UCSD-AML1 (cell line): ENCODE measurements at regions not wholly inside any gene's neighbourhood (a gene's known extent, or its start where the extent isn't known, plus 50 kb on each side); places are given as distances from the start of the nearest gene placed in this dataset.
A peak's percentile ranks its signal among the peaks of the same experiment; 100 is the strongest.
"Not testable (repeated sequence)": the region's sequence is repeated elsewhere in the genome, so short reads cannot be mapped to it uniquely, and the experiment has no call there.

ENCODE experiments used
- DNase-seq: peaks from one replicate; lab custom pipeline; 2025; ENCODE audit not compliant: unreplicated experiment; lab: John Stamatoyannopoulos, UW

DNA sequence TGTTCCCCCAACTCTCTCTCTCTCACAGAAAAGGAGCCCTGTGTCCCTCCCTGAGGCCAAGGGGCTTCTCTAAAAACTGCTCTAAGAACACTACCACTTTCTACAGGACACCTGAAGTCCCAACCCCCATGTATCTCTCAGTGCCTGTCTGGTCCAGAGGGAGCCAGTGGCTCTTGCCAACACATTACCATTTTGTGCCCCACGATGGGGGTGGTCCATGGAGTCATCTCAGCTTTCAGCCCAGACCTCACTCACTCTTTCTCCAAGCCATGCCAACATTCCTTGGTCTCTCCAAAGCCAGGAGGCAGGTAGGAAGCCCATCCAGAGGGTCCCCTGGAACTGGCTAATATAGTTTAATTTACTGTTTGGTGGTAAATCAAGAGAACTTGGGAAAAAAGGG is 962.1 kb upstream of the DEFB115 start:
- DNase-seq: not testable (repeated sequence)

DNA sequence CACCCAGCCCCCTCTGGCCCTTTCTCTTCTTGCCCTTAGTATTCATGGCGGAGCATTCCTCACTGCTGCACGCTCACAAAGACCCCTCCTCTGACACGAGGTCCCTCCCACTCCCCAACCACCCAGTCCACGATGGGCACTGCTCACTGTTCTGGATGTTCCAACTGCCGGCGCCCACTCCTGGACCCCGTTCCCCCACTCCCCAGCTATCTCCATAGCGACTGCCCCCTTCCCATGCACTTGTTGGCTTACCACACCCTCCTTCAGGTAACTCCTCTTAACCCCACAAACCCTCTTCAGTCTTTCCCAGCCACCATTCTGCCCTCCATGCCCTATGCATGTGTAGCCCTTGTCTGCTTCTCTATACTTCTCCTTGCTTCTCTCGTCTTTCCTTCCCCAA is 961.5 kb upstream of the DEFB115 start:
- DNase-seq: not testable (repeated sequence)

DNA sequence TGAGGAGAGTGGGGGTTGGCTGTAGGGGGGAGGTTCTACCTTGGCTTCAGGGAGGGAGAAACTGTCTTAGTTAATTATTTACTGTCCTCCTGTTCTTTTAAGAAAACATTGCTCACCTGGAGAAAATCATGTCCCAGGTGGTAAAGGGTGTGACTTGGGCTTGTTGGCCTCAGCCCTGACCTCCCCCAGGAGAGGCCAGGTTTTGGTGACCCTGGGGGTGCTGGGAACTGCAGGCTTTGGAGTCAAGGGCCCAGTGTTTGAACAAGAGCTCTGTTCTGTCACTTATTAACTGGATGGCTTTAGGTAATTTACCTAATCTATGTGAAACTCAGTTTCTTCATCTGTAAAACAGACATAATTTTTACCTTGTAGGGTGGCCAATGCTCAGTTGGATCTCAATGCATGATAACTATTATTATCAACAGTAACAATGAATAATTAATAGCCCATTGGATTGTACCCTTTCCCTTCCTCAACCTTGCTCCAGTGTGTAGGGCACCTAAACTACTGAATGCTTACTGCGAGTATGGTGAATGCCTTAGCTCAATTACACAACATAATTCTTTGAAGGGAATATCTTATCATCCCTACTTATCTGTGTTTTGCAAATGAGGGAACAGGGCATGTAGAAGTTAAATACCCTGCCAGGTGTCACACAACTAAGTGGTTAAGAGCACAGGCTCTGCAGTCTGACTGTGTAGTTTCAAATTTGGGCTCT is 959.4 kb upstream of the DEFB115 start:
- not testable (repeated sequence) for DNase-seq

DNA sequence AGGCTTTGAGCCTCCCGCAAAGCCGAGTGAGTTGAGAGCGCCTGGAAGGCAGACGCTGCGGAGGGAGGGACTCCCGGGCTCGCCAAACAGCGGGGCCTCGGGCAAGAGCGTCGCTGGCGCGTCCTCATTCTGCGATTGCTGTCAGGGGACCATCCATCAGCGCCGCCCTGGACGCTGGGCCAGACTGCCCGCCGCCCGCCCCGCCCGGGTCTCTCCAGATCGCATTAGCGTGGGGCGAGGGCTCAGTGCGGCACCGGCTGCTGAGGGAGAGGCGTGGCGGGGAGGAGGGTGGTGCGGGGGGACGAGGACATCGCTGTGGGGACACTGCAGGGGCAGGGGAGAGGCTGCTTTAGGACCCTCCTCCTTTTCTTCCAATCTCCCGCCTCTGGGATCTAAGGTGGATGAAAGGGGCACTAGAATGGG is 957.2 kb upstream of the DEFB115 start:
- not testable (repeated sequence) for DNase-seq

DNA sequence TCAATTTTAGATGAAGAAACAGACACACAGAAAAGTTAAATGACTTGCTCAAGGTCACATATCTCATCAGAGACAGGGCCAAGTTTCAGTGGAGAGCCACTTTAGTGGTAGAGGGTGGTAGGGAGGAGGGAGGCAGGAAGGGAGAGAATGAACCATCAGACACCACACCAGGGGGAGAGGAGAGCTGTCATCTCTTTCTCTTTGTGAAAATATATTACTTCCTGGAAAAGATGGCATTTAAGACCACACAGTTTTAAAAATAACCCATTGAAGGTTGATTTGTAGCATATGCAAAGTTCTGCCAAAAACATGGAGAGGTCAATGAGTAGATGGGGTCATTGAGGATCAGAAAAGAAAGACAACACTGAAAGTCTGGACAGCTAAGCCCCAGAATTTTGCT is 954.7 kb upstream of the DEFB115 start:
- DNase-seq: not testable (repeated sequence)

DNA sequence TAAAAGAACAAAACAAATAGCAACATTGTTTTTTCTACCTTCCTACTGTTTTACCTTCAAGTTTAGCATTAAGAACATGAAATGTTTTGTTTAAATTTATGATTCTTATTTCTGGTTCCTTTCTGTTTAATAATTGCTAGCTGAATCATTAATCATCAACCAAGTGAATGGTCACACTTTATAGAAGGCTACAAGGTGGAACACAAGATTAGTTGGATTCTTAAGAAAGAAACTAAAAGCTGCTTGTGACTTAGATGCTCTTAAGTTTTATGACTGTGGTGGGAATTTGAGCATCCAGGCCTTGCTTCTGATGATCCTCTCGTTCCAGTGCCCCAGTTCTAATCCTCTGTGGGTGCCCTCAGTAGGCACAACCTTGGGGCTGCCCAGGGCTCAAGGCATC is 947.5 kb upstream of the DEFB115 start:
- DNase-seq: not testable (repeated sequence)

DNA sequence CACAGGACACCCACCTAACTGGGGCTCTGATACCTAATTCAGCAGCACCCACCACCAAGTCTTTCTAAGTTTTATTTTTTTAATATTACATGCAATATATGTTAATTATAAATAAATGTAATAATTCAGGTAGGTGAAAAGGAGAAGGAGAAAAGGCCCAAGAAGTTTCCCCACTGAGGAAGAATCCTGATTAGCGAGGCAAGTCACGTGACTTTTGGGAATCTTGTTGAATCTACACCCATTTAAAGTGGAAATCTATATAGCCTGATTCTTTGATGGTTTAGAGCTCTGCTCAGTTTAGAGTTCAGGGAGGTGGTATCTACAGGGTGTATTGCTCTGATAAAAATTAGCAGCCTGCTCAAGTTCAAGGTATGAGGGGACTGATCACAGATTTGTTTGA is 947.1 kb upstream of the DEFB115 start:
- not testable (repeated sequence) for DNase-seq

DNA sequence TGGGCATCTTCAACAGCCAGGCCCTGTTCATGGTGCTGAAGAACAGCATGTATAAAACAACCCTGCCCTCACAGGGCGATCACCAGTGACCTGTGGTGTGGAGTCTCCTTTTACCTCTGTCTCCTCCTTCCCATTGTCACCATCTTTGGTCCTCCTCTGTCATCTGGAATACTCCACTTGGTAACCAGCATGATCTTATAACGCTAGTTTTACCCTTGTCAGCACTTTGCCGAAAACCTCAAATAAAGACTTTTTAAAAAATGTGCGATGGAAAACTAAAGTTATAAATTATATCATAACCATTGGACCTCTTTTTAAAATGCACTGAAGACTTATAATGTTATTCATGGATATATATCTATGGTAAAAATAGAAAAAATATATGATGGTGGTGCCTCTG is 945.2 kb upstream of the DEFB115 start:
- not testable (repeated sequence) for DNase-seq

DNA sequence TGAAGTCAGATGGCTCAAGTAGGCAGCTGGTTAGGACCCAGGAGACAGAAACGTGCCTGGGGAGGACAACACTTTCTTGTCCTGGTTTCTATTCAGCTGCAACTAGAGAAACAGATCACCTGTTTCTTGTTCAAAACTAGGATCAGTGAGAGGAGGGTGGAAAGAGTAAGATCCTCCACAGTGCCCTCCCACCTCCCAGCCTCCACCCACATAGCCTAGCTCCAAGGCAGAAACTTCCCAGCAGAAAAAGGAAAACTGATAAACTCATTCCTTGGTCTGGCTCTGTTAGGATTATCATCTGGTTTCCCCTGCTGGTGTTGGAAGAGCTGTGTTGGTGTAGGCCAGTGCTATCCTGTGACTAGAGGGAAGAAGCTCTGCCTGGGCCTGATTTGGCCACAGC is 943.8 kb upstream of the DEFB115 start:
- not testable (repeated sequence) for DNase-seq

DNA sequence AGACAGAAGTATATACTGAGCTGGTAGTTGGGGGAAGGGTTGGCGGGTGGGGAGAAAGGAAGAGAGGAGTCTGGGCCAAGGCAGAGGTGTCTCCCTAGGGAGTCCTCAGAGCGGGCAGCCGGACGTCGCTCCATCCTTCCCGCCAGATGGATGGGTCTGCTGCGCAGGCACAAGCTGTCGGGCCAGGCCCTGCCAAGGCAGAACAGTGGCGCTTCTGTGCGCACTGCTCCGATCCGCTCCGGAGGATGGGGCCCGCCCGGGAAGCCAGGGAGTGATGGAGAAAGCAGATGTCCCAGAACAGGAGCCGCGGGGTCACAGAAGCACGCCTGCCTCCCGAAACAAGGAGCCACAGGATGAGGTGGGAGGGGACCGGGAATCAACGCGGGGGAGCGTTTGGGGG is 941.4 kb upstream of the DEFB115 start:
- DNase-seq: not testable (repeated sequence)

DNA sequence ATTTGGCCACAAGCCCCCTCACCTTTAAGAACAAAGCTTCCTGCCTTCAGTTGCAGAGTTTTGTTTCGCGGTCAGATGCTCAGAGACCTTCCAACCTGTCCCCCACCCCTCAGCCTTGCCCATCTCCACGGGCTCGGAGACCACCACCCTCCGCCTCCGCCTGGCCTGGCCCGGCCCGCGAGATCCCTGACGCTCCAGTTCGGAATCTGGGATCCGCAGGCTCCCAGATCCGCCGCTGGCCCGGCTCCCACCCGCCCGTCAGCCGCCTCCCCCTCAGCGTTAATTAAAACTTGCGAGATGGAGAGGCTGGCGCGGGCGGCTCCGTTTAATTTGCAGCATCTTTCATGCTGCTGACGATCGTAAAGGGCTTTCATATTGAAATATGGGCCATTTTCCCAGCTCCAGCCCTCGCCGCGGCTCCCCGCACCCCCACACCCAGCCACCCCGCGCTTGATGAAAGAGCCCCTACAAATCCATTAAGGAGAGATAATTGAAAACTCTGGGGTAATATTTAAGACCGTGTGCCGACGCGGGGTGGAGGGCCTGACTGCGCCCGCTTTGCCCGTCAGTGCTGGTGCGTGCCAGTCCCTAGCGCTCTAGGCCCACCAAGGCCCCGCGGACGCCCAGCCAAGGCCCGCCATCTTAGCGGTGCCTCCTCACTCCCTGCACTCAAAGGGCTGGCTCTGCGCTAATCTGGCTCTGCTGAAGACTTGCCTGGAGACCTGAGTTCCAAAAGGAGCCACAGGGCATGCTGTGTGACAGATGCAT is 940.7 kb upstream of the DEFB115 start:
- not testable (repeated sequence) for DNase-seq

DNA sequence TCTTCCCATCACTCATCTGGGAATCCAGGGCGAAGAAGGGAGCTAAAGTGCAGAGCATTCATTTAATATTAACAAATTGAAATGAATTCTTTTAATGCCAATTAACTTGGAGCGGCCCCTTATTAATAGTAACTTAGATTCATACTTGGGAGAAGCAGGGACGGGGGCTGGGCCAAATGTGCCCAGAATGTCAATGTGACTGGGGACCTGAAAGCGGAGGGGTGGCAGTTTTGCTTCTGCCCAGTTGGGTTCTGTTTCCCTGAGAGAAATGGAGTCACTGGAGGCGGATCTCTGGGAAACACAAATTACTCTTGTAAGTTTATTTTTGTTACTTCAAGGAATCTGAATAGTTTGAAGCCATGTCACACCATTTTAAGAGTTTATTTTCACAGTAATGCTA is 923.7 kb upstream of the DEFB115 start:
- DNase-seq: not testable (repeated sequence)

DNA sequence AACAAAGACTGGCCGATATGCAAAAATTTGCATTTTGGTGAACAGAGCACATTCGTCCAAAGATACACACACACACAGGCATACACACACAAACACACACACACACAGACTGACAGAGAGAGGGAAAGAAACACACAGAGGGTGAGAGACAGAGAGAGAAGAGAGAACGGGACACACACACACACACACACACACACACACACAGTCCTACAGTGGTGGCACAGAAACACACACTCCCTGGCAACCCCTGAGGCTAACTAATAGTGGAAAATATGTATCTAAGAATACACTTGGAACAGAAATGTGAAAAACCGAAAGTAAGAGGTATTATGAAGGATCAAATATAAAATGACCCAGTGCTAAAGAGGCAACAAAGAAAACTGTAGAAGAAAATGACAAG is 919.9 kb upstream of the DEFB115 start:
- not testable (repeated sequence) for DNase-seq

DNA sequence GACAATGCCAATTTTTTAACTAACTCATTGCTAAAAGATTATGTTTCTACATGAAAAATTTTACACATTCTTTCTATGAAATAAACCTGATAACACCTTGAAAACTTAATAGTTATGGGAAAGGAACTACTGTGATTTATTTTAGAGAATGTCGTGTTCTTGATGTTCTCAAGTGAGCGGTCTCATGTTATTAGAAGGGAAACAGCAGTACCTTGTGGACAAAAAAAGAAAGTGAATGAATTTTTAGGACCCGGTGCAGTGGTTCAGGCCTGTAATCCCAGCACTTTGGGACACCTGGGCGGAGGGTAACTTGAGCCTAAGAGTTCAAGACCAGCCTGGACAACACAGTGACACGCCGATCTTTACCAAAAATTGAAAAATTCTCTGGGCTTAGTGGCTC is 908.5 kb upstream of the DEFB115 start:
- DNase-seq: not testable (repeated sequence)

DNA sequence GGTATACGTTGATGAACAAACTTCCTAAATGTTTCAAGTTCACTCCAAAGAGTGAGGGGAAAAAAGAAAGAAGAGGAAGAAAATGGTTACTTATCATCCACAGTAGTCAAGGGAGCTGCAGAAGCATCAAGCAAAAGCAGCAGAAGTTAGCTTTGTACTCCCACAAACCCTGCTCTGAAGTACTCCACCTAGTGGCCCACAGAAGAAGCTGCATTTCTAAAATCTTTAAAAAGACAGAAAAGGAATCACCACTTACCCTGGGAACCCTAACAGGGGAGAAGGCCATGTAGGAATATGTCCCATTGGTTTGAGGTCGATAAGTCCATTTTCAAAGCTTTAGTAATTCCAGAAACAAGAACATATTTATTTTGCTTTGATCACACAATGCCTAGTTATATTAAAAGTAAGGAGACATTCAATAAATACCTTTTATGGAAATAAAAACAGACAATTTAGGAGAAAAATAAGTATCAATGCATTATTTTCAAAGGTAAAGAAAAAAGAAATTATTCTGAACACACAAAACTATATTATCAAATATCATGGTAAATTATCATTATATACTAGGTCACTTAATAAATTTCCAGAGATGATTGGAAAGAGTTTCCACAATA is 900.5 kb upstream of the DEFB115 start:
- not testable (repeated sequence) for DNase-seq

DNA sequence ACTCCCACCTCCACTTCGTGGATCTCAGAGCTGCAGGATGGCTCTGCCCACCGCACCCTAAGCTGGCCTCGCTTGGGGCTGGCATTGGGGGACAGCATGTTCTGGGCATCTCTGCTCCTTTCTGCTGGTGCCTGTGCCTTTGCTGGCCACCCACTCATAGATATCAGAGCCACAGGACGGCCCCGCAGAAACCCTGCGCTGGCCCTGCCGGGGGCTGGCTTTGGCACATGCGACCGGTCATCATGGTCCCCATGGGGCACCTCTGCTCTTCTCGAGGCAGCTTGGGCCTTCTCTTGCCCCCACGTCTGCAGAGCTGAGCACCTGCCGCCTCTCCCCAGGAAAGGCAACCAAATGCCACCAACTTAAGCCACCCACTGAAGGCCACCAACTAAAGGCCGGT is 895.7 kb upstream of the DEFB115 start:
- DNase-seq: not testable (repeated sequence)

DNA sequence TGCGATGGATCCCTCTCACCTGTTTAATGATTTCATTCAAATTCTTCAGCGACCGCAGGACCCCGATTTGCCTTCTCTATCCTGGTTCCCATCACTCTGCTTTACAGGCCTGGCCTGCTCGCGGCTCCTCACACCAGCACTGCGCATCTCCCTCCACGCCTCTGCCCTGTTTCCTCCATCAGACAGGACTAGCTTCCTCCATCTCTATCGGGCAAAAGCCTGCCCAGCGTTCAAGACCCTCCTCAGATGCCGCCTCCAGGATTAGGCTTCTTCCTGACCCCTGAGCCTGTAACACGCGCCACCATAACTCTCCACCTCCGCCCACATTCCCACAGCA is 881.1 kb upstream of the DEFB115 start:
- not testable (repeated sequence) for DNase-seq

DNA sequence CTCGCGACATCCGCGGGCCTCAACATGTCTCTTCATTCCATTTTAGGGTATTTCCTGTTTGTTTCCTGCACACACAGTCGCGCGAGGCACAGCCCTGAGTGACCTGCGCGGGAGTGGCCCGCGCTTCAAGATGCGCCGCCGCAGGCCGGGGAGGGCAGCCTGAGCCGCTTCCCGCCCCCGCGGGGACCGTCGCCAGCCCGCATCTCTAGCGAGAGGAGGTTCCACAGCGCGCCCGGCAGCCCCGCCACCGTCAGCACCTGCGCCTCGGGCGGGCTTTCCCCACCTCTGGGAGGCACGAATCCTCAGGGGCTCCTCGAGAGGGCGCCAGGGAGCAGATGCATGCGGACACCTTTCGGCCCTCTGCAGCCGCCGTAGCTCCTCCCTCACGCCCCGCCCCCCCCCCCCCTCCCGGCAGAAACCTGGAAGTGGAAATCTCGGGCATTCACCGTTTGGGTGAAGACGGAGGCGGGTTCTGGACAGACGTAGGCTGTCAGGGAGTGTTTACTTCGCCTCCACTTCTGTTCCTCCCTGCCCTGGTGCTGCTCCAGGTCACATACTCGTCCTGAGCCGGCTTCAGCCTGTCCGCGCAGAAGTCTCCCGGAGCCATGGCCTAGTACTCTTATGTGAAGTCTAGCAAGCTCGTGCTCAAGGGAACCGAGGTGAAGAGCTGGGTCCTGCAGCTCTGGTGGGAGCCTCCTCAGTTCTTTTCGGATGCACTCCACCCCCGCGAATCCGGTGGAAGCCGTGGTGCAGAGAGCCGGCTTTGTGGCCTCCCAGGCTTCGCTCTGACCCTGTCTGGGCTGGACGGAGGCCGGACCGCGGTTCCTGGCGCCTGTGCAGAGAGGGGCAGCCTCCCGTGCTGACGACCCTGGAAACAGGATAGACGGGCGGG is 880.5 kb upstream of the DEFB115 start:
- peak; percentile 90 for DNase-seq

DNA sequence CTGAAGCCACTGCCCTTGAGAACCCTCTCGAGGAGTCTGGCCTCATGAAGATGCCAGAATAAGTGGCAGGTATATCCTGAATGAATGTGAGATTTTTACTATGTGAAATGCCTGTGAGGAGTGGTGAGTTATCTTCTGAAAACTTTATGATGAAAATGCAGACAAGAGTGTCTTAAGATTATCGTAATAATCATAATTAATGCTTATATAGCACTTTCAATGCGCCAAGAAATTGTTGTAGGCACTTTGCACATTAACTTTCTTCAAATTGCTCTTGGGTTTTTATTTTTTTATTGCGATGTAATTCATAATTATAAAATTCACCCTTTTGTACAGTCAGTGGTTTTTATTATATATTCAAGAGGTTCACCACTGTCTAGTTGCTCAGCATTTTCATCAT is 879.1 kb upstream of the DEFB115 start:
- DNase-seq: not testable (repeated sequence)

DNA sequence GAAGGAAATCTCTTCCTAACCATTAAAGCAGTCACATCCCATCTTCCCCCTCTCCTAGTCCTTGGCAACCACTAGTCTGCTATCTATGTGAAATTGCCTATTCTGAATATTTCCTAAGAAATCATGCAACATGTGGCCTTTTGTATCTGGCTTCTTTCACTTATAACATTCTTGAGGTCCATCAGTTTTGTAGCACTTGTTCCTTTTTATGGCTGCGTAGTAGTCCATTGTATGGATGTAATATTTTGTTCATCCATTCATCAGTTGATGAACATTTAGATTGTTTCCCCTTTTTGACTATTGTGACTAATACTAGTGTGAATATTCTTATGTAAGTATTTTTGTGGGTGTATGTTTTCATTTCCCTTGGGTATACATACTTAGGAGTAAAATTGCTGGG is 878.7 kb upstream of the DEFB115 start:
- not testable (repeated sequence) for DNase-seq

DNA sequence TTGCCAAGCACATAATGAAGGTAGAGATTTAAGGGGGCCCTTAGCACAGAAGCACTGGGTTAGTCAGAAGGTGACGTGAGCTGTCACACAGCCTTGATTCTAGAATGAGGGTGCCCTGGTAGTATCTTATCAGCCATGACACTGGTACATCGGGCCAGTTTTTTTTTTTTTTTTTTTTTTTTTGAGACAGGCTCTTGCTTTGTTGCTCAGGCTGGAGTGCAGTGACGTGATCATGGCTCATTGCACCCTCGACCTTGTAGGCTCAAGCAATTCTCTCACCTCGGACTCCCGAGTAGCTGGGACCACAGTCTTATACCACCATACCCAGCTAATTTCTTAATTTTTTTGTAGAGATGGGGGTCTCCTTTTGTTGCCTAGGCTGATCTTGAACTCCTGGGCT is 872.6 kb upstream of the DEFB115 start:
- not testable (repeated sequence) for DNase-seq
